Small intestine (tissue), 7 donors: ENCODE measurements at regions not wholly inside any gene's neighbourhood (a gene's known extent, or its start where the extent isn't known, plus 50 kb on each side); places are given as distances from the start of the nearest gene placed in this dataset.
"Not testable (repeated sequence)": the region's sequence is repeated elsewhere in the genome, so short reads cannot be mapped to it uniquely, and the experiment has no call there.

Experiments
- DNase-seq, 2 donors: peaks; one replicate each; pipeline versions ENCODE4 v3.0.0 to v3.0.0-alpha.2; 2013
- FAIRE-seq: peaks from 2 replicates; lab custom pipeline; 2012; peaks lifted over from hg19 to GRCh38; lab: Jason Lieb, UNC
- H3K27ac ChIP-seq, 3 donors: one replicate each; pipeline ENCODE4 v1.5.1; 2013; ENCODE audit warnings: low read length in 2 of 3, mild to moderate bottlenecking in 2 of 3, control low read depth in 1 of 3, inconsistent platforms in 1 of 3, low read depth in 1 of 3, moderate library complexity in 1 of 3
- H3K27me3 ChIP-seq, 3 donors: one replicate each; pipeline ENCODE4 v1.6.1; 2013; ENCODE audit warnings: low read length in 3 of 3, inconsistent platforms in 1 of 3; ENCODE audit not compliant: control insufficient read depth in 3 of 3, insufficient read depth in 3 of 3
- H3K36me3 ChIP-seq, 3 donors: one replicate each; pipeline ENCODE4 v1.6.1; 2013; ENCODE audit warnings: low read length in 3 of 3, inconsistent platforms in 1 of 3, low read depth in 1 of 3, mild to moderate bottlenecking in 1 of 3, moderate library complexity in 1 of 3; ENCODE audit not compliant: control insufficient read depth in 3 of 3, insufficient read depth in 2 of 3
- H3K4me1 ChIP-seq, 3 donors: one replicate each; pipeline ENCODE4 v1.6.1; 2013; ENCODE audit warnings: low read length in 2 of 3, inconsistent platforms in 1 of 3, low read depth in 1 of 3, mild to moderate bottlenecking in 1 of 3, moderate library complexity in 1 of 3; ENCODE audit not compliant: control insufficient read depth in 3 of 3, insufficient read depth in 2 of 3
- H3K4me3 ChIP-seq, 3 donors: one replicate each; pipeline ENCODE4 v1.5.1; 2013; ENCODE audit warnings: low read length in 3 of 3, control low read depth in 1 of 3, inconsistent platforms in 1 of 3, low read depth in 1 of 3, mild to moderate bottlenecking in 1 of 3, moderate library complexity in 1 of 3
- H3K9me3 ChIP-seq, 2 donors: one replicate each; pipeline ENCODE4 v1.6.1; 2013; ENCODE audit warnings: low read depth in 1 of 2, low read length in 1 of 2; ENCODE audit not compliant: control insufficient read depth in 2 of 2, insufficient read depth in 1 of 2
- WGBS, 3 donors: extraction: QIAGEN DNeasy Blood & Tissue Kit; methylation state at CpG; one replicate each; pipeline ENCODE4 v1.1.7; 2013; 5-methylcytosine and 5-hydroxymethylcytosine counted together
- donor health status: healthy with polysubstance abuse.
- donor health status: control.
- donor health status: control.
- donor health status: Bipolar disorder and iron deficiency.
- donor health status: healthy.

DNA sequence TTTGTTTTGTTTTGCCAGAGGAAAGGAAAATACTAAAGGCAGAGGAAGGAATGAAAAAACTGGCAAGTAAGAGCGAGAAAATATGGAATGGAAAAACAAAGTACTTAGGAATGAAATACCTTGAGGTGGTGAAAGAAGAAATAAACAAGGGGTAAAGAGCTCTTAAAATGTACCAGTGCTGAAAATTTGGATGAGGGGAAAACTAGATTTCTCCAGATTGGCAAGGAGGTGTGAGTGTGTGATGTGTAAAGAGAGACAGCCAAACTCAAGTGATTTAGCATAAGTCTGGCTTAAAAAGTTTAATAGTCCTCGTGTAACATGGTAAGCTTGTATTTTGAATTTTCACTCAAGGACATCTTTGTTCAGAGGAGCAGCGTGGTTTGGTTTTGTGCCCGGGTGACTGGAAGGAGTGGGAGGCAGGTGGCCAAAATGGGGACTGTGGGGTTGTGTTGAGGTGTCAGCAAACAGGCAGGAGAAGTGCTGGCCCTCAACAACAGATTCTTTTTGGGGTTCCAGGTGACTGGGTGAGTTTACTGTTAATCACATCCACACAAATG, 102.7 kb downstream of the DACT1 start:
- 74 to 78% (median 74%) methylated on average over 4 of the region's 4 CpGs for WGBS, 3 donors
- no peak overlapping the region for H3K27ac ChIP-seq
- FAIRE-seq (no peak), DNase-seq (no peak)
- no peaks in the 10 kb centered on the region for H3K4me1 ChIP-seq
- H3K36me3 ChIP-seq, result no peaks in the 10 kb centered on the region
- H3K4me3 ChIP-seq, result no peak overlapping the region
- no peaks in the 10 kb centered on the region for H3K9me3 ChIP-seq
- no peaks in the 10 kb centered on the region for H3K27me3 ChIP-seq

DNA sequence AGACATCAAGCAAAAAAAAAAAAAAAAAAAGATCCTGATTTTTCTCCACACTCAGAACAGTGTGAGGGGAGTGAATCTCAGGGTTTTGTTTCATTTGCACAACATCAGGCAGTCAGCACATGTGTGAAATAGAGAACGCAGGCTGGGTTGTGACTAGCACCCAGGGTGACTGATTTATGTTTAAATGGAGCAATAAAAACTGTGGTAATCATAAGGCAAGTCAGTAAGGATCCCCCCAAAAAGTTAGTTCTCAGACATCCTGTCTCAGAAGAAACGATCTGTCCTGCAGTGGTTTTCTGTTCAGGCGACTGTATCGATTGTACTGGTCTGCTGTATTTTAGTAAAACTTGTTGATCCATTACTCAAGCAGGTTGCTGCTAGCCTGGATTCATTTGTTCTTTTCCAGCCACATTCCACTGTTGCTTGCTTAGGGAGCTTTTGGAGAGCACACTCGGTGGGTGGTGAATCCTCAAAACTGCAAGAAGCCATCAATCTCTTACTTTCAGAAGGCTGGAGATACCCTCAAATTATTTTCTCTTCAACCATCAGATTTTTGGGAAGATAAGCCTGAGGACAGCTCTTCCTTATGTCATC, 107.1 kb downstream of the DACT1 start:
- H3K27ac ChIP-seq, result no peak overlapping the region
- no peaks in the 10 kb centered on the region for H3K27me3 ChIP-seq
- H3K4me3 ChIP-seq, result no peak overlapping the region
- no peaks in the 10 kb centered on the region for H3K9me3 ChIP-seq
- peaks cover 2 to 9% (median 4%) of the 10 kb centered on the region in 3 donors for H3K4me1 ChIP-seq
- DNase-seq, result no peak
- FAIRE-seq, result no peak
- 89 to 91% (median 90%) methylated on average over 5 of the region's 5 CpGs for WGBS, 3 donors
- H3K36me3 ChIP-seq, result no peaks in the 10 kb centered on the region

DNA sequence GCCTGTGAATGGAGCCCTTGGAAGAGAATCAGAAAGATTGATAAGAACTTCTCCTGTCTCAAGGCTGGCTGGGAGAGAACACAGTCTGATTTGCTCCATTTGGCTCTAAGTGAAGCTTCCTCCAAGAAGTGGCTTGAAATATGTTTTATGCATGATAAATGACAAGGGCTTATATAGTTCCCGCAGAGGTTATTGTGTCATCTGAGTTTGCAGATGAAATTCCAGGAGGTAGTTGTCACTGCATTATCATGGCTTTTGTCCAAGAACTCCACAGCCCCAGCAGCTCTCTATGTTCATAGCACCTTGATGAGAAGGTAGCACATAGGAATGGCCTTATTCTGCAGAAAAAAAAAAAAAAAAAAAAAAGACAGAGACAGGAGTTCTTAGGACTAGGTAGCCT, 108.5 kb downstream of the DACT1 start:
- H3K36me3 ChIP-seq, result no peaks in the 10 kb centered on the region
- peaks cover 2 to 19% (median 12%) of the 10 kb centered on the region in 3 donors for H3K4me1 ChIP-seq
- H3K27me3 ChIP-seq, result no peaks in the 10 kb centered on the region
- peak in 1 of 2 donors; percentile 37 for DNase-seq
- WGBS, 3 donors, result 3 to 32% (median 26%) methylated on average over 1 of the region's 1 CpG
- H3K27ac ChIP-seq, result no peak overlapping the region
- no peak for FAIRE-seq
- H3K4me3 ChIP-seq, result no peak overlapping the region
- peaks cover 0 to 5% of the 10 kb centered on the region in 2 donors for H3K9me3 ChIP-seq

DNA sequence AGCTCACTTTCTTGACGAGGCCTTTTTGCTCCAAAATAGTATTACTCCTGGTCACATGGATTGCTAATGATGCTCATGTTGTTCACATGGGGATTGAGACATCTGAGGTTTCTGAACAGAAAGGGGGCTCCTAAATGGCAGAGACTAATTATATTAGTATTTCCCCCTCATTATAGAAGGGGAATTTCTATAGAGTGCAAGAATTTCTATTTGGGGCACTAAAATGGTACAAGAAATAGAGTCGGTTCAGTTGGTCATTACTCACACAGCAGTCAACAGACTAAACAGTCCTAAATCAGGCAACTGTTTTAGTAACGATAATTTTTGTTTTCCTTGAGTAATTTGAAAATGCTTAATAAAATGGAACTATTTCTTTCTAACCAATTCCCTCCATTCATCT, 108.9 kb downstream of the DACT1 start:
- WGBS, 3 donors, result 69 to 91% (median 89%) methylated on average over 3 of the region's 3 CpGs

GRCh38 chr14:58747181-58747580, 109.4 kb downstream of the DACT1 start:
- FAIRE-seq, result no peak
- WGBS, 3 donors, result 78 to 96% (median 84%) methylated on average over 7 of the region's 7 CpGs
- peaks cover 0 to 12% of the 10 kb centered on the region in 2 donors for H3K9me3 ChIP-seq
- DNase-seq, result no peak
- H3K4me1 ChIP-seq, result peaks cover 3 to 22% (median 12%) of the 10 kb centered on the region in 3 donors
- H3K27ac ChIP-seq, result peak overlapping the region in 1 of 3 donors; percentile 13
- H3K27me3 ChIP-seq, result no peaks in the 10 kb centered on the region
- no peaks in the 10 kb centered on the region for H3K36me3 ChIP-seq
- H3K4me3 ChIP-seq, result no peak overlapping the region

More for the DNA sequence above, 108.9 kb downstream of the DACT1 start:
- Histone ChIP-seq H3K4me3 (no peak overlapping the region), H3K36me3 (no peaks in the 10 kb centered on the region), H3K27me3 (no peaks in the 10 kb centered on the region), H3K4me1 (peaks cover 2 to 19% (median 12%) of the 10 kb centered on the region in 3 donors), H3K9me3 (peaks cover 0 to 9% of the 10 kb centered on the region in 2 donors), H3K27ac (peak overlapping the region in 1 of 3 donors; percentile 13)
- FAIRE-seq, result no peak
- DNase-seq, result no peak

DNA sequence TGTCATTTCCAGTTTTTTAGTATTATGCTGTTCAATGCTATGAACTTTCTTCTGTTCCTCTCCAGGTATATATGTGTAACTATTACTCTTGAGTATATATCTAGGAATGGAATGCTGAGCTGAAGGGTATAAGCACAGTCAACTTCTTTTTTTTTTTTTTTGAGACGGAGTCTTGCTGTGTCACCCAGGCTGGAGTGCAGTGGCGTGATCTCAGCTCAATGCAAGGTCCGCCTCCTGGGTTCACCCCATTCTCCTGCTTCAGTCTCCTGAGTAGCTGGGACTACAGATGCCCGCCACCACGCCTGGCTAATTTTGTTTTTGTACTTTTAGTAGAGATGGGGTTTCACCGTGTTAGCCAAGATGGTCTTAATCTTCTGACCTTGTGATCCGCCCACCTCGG, 110.5 kb downstream of the DACT1 start:
- Histone ChIP-seq H3K9me3 (peaks cover 0 to 12% of the 10 kb centered on the region in 2 donors), H3K4me1 (peaks cover 4 to 27% (median 15%) of the 10 kb centered on the region in 3 donors)
- not testable (repeated sequence) for H3K27me3 ChIP-seq, DNase-seq, FAIRE-seq, H3K4me3 ChIP-seq, H3K27ac ChIP-seq, H3K36me3 ChIP-seq
- 87 to 91% (median 88%) methylated on average over 8 of the region's 8 CpGs for WGBS, 3 donors

- DNase-seq (peak; percentile 73 to 81), FAIRE-seq (no peak)
- WGBS, 3 donors, result 21 to 29% (median 23%) methylated on average over 5 of the region's 5 CpGs
- peaks cover 6 to 27% (median 15%) of the 10 kb centered on the region in 3 donors for H3K4me1 ChIP-seq
- peak overlapping the region in 2 of 3 donors; percentile 12 to 28 for H3K27ac ChIP-seq
- no peaks in the 10 kb centered on the region for H3K36me3 ChIP-seq
- peaks cover 0 to 12% of the 10 kb centered on the region in 2 donors for H3K9me3 ChIP-seq
- H3K27me3 ChIP-seq, result no peaks in the 10 kb centered on the region
- no peak overlapping the region for H3K4me3 ChIP-seq
Measured at GRCh38 chr14:58749066-58749669, 111.4 kb downstream of the DACT1 start.

- peak overlapping the region; percentile 2 to 57 (median 17) for H3K27ac ChIP-seq
- H3K4me3 ChIP-seq, result no peak overlapping the region
- WGBS, 3 donors, result 62 to 79% (median 70%) methylated on average over 9 of the region's 9 CpGs
- DNase-seq (peak in 1 of 2 donors; percentile 53), FAIRE-seq (no peak)
- no peaks in the 10 kb centered on the region for H3K36me3 ChIP-seq
- peaks cover 0 to 15% of the 10 kb centered on the region in 2 donors for H3K9me3 ChIP-seq
- H3K4me1 ChIP-seq, result peaks cover 11 to 33% (median 26%) of the 10 kb centered on the region in 3 donors
- H3K27me3 ChIP-seq, result no peaks in the 10 kb centered on the region
Measured at GRCh38 chr14:58750321-58751269, 112.8 kb downstream of the DACT1 start.
